ENCODE measurements at regions not wholly inside any gene's neighbourhood (a gene's known extent, or its start where the extent isn't known, plus 50 kb on each side); places are given as distances from the start of the nearest gene placed in this dataset.

GRCh38 chr10:117896517-117896916, 150.2 kb downstream of the RAB11FIP2 start:
- TF ChIP-seq JUND (IDR thresholded peaks at IDR 0.05) (no peak), GABPA (IDR thresholded peaks at IDR 0.05; ENCODE audit: low read depth) (no peak), TEAD4 (IDR thresholded peaks at IDR 0.05; ENCODE audit: borderline replicate concordance, insufficient read depth) (no peak), MXI1 (IDR thresholded peaks at IDR 0.05; ENCODE audit: low read depth, low read length) (no peak), CHD2 (IDR thresholded peaks at IDR 0.05; ENCODE audit: low read length, partially characterized antibody) (no peak), GATA2 (CRISPR knock-in tag; IDR thresholded peaks at IDR 0.05) (no peak), RCOR1 (IDR thresholded peaks at IDR 0.05; ENCODE audit: low read length) (no peak), EP300 (IDR thresholded peaks at IDR 0.05; ENCODE audit: borderline replicate concordance in 1 of 2, low read depth in 1 of 2, low read length in 1 of 2) (no peak), SMC3 (IDR thresholded peaks at IDR 0.05; ENCODE audit: low read depth, low read length) (no peak), NRF1 (IDR thresholded peaks at IDR 0.05; ENCODE audit: low read depth, low read length) (no peak), YY1 (IDR thresholded peaks at IDR 0.05; ENCODE audit: low read depth) (no peak)
- TF ChIP-seq, protein P1, sequence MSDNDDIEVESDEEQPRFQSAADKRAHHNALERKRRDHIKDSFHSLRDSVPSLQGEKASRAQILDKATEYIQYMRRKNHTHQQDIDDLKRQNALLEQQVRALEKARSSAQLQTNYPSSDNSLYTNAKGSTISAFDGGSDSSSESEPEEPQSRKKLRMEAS (IDR thresholded peaks at IDR 0.05; ENCODE audit: low read depth): no peak
- TF ChIP-seq, protein P2, sequence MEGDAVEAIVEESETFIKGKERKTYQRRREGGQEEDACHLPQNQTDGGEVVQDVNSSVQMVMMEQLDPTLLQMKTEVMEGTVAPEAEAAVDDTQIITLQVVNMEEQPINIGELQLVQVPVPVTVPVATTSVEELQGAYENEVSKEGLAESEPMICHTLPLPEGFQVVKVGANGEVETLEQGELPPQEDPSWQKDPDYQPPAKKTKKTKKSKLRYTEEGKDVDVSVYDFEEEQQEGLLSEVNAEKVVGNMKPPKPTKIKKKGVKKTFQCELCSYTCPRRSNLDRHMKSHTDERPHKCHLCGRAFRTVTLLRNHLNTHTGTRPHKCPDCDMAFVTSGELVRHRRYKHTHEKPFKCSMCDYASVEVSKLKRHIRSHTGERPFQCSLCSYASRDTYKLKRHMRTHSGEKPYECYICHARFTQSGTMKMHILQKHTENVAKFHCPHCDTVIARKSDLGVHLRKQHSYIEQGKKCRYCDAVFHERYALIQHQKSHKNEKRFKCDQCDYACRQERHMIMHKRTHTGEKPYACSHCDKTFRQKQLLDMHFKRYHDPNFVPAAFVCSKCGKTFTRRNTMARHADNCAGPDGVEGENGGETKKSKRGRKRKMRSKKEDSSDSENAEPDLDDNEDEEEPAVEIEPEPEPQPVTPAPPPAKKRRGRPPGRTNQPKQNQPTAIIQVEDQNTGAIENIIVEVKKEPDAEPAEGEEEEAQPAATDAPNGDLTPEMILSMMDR (IDR thresholded peaks at IDR 0.05): no peak
- Histone ChIP-seq H3K27me3 (ENCODE audit: insufficient read depth) (no peaks in the 10 kb centered on the region), H3K9me3 (no peaks in the 10 kb centered on the region), H3K9me2 (no peaks in the 10 kb centered on the region), H4K20me1 (ENCODE audit: insufficient read depth) (no peaks in the 10 kb centered on the region), H3F3A (replicated peaks; ENCODE audit: insufficient read depth) (no peaks in the 10 kb centered on the region), H3K4me2 (no peak overlapping the region), H3K36me3 (replicated peaks in 1 of 2; ENCODE audit: control insufficient read depth in 1 of 2, insufficient read depth in 2 of 2, low read length in 1 of 2) (no peaks in the 10 kb centered on the region), H3K4me3 (ENCODE audit: low read depth in 2 of 2, low read length in 1 of 2) (no peak overlapping the region), H3K9ac (no peak overlapping the region), H3K4me1 (ENCODE audit: control insufficient read depth in 1 of 2, insufficient read depth in 2 of 2, low read depth in 1 of 2, low read length in 1 of 2) (peaks cover 0 to 2% of the 10 kb centered on the region in 2 experiments; a peak in 1 of 4 replicates), H2AFZ (ENCODE audit: low read depth) (no peak overlapping the region), H3K27ac (ENCODE audit: low read depth in 2 of 2, low read length in 1 of 2) (no peak overlapping the region), H3K79me2 (ENCODE audit: insufficient read depth) (no peaks in the 10 kb centered on the region)
- WGBS (ENCODE audit: low lambda C conversion rate): 39% methylated on average over 3 of the region's 3 CpGs
- DNase-seq: no peak
- ChIA-PET CTCF (no interaction called here), POLR2A (no interaction called here)

DNA sequence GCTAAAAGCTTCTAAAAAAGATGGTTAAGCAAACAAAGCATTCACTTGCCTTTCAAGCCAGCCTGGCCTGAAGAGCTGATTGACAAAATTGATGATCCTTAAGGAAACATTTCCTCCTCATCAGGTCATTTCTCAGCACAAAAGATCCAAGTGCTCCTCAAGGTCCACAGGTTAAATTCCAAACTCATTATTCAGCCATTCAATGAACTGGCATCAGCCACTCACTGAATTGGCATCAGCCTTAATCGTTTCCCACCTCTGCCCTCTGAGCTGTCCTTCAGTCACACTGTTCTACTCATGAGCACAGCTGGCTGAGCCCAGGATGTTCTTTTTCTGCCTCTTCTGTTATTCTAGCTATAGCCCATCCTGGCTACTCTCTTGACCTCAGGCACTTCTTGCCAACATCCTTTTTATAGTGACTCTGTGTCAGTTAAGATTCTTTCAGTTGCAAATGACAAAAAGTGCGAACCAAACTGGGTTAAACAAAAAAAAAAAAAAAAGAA, 147.5 kb downstream of the RAB11FIP2 start:
- H3K4me1 ChIP-seq (ENCODE audit: control insufficient read depth in 1 of 2, insufficient read depth in 2 of 2, low read depth in 1 of 2, low read length in 1 of 2): peaks cover 0 to 5% of the 10 kb centered on the region in 2 experiments; a peak in 1 of 4 replicates
- H3K4me3 ChIP-seq (ENCODE audit: low read depth in 2 of 2, low read length in 1 of 2): no peak overlapping the region
- H3K9ac ChIP-seq: no peak overlapping the region
- no peaks in the 10 kb centered on the region for H3K79me2 ChIP-seq (ENCODE audit: insufficient read depth)
- no peaks in the 10 kb centered on the region for H3K27me3 ChIP-seq (ENCODE audit: insufficient read depth)
- no peak overlapping the region for H2AFZ ChIP-seq (ENCODE audit: low read depth)
- 16% methylated on average over 2 of the region's 2 CpGs for WGBS (ENCODE audit: low lambda C conversion rate)
- POLR2A ChIA-PET: no interaction called here
- no peaks in the 10 kb centered on the region for H3K9me3 ChIP-seq
- H3K36me3 ChIP-seq (replicated peaks in 1 of 2; ENCODE audit: control insufficient read depth in 1 of 2, insufficient read depth in 2 of 2, low read length in 1 of 2): no peaks in the 10 kb centered on the region
- H3K4me2 ChIP-seq: no peak overlapping the region
- H4K20me1 ChIP-seq (ENCODE audit: insufficient read depth): no peaks in the 10 kb centered on the region
- no peak overlapping the region for H3K27ac ChIP-seq (ENCODE audit: low read depth in 2 of 2, low read length in 1 of 2)
- CTCF ChIA-PET: interaction anchor here (1.2 kb wide), 1 partner anchor 12 kb away, joined by 3 read pairs; no protein-coding TSS in a partner anchor
- H3K9me2 ChIP-seq: no peaks in the 10 kb centered on the region
- DNase-seq: no peak
- no peaks in the 10 kb centered on the region for H3F3A ChIP-seq (replicated peaks; ENCODE audit: insufficient read depth)
- TF ChIP-seq CHD2 (IDR thresholded peaks at IDR 0.05; ENCODE audit: low read length, partially characterized antibody) (no peak), NFIC (IDR thresholded peaks at IDR 0.05; ENCODE audit: borderline replicate concordance) (no peak), ELF1 (IDR thresholded peaks at IDR 0.05) (no peak), RFX5 (IDR thresholded peaks at IDR 0.05; ENCODE audit: low read length) (no peak), JUND (IDR thresholded peaks at IDR 0.05) (no peak), SMC3 (IDR thresholded peaks at IDR 0.05; ENCODE audit: low read depth, low read length) (no peak), TEAD4 (IDR thresholded peaks at IDR 0.05; ENCODE audit: borderline replicate concordance, insufficient read depth) (no peak), RAD21 (IDR thresholded peaks at IDR 0.05; ENCODE audit: low read length) (no peak), GABPA (IDR thresholded peaks at IDR 0.05; ENCODE audit: low read depth) (no peak), RCOR1 (IDR thresholded peaks at IDR 0.05; ENCODE audit: low read length) (no peak), NRF1 (IDR thresholded peaks at IDR 0.05; ENCODE audit: low read depth, low read length) (no peak)
- TF ChIP-seq, protein P3, sequence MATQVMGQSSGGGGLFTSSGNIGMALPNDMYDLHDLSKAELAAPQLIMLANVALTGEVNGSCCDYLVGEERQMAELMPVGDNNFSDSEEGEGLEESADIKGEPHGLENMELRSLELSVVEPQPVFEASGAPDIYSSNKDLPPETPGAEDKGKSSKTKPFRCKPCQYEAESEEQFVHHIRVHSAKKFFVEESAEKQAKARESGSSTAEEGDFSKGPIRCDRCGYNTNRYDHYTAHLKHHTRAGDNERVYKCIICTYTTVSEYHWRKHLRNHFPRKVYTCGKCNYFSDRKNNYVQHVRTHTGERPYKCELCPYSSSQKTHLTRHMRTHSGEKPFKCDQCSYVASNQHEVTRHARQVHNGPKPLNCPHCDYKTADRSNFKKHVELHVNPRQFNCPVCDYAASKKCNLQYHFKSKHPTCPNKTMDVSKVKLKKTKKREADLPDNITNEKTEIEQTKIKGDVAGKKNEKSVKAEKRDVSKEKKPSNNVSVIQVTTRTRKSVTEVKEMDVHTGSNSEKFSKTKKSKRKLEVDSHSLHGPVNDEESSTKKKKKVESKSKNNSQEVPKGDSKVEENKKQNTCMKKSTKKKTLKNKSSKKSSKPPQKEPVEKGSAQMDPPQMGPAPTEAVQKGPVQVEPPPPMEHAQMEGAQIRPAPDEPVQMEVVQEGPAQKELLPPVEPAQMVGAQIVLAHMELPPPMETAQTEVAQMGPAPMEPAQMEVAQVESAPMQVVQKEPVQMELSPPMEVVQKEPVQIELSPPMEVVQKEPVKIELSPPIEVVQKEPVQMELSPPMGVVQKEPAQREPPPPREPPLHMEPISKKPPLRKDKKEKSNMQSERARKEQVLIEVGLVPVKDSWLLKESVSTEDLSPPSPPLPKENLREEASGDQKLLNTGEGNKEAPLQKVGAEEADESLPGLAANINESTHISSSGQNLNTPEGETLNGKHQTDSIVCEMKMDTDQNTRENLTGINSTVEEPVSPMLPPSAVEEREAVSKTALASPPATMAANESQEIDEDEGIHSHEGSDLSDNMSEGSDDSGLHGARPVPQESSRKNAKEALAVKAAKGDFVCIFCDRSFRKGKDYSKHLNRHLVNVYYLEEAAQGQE (IDR thresholded peaks at IDR 0.05; ENCODE audit: low read depth, low read length): no peak
- TF ChIP-seq, protein P2 (IDR thresholded peaks at IDR 0.05): no peak
- TF ChIP-seq, protein P4, sequence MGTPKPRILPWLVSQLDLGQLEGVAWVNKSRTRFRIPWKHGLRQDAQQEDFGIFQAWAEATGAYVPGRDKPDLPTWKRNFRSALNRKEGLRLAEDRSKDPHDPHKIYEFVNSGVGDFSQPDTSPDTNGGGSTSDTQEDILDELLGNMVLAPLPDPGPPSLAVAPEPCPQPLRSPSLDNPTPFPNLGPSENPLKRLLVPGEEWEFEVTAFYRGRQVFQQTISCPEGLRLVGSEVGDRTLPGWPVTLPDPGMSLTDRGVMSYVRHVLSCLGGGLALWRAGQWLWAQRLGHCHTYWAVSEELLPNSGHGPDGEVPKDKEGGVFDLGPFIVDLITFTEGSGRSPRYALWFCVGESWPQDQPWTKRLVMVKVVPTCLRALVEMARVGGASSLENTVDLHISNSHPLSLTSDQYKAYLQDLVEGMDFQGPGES (IDR thresholded peaks at IDR 0.05; ENCODE audit: low read depth, low read length): no peak

Data from SK-N-SH (cell line).